ENCODE measurements at regions not wholly inside any gene's neighbourhood (a gene's known extent, or its start where the extent isn't known, plus 50 kb on each side); places are given as distances from the start of the nearest gene placed in this dataset.

GRCh38 chr9:16082796-16083195 is 530.0 kb downstream of the CCDC171 start:
- no peak for TF ChIP-seq CTCF (optimal IDR thresholded peaks at IDR 0.05 in 1 of 3, IDR thresholded peaks at IDR 0.05 in 1 of 3, conservative IDR thresholded peaks at IDR 0.05 in 1 of 3; ENCODE audit: extremely low read depth in 1 of 3, insufficient read depth in 2 of 3, low read length in 3 of 3)
- no peak for TF ChIP-seq EZH2 (IDR thresholded peaks at IDR 0.05; ENCODE audit: low read length)
